Esophagus squamous epithelium (tissue), 4 donors: ENCODE measurements at regions not wholly inside any gene's neighbourhood (a gene's known extent, or its start where the extent isn't known, plus 50 kb on each side); places are given as distances from the start of the nearest gene placed in this dataset.

Source experiments
- POLR2A ChIP-seq, 4 donors: fragments of 450-650 bp; IDR thresholded peaks; one replicate each; pipeline ENCODE4 v1.6.1; 2017; ENCODE audit warnings: antibody characterized with exemption in 4 of 4, mild to moderate bottlenecking in 4 of 4, moderate library complexity in 3 of 4
- TF ChIP-seq, protein P1 (sequence below), 6 experiments: fragments of 450-650 bp in 4 of 6; fragments of 200-600 bp in 2 of 6; sonication (generic) in 2 of 6; IDR thresholded peaks; one replicate each; pipeline ENCODE4 v1.5.1; 2016 to 2019; ENCODE audit warnings: antibody characterized with exemption in 6 of 6, mild to moderate bottlenecking in 4 of 6, moderate library complexity in 4 of 6

DNA sequence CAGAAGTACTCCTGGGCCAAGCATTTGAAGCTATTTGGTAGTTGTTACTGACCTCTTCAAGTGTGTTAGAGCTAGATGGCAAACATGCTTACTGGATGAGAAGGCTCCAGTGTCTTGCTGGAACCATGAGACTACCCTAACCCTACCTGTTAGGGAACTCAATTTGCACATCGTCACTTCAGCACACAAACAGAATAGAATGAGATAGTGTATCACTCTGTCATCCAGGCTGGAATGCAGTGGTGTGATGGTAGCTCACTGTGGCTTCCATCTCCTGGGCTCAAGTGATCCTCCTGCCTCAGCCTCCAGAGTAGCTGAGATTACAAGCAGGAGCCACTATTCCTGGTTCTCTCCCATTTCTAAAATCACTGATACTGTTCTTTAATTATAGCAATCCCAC, 417.0 kb upstream of the ATXN7L3B start:
- TF ChIP-seq, protein P1, sequence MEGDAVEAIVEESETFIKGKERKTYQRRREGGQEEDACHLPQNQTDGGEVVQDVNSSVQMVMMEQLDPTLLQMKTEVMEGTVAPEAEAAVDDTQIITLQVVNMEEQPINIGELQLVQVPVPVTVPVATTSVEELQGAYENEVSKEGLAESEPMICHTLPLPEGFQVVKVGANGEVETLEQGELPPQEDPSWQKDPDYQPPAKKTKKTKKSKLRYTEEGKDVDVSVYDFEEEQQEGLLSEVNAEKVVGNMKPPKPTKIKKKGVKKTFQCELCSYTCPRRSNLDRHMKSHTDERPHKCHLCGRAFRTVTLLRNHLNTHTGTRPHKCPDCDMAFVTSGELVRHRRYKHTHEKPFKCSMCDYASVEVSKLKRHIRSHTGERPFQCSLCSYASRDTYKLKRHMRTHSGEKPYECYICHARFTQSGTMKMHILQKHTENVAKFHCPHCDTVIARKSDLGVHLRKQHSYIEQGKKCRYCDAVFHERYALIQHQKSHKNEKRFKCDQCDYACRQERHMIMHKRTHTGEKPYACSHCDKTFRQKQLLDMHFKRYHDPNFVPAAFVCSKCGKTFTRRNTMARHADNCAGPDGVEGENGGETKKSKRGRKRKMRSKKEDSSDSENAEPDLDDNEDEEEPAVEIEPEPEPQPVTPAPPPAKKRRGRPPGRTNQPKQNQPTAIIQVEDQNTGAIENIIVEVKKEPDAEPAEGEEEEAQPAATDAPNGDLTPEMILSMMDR (IDR thresholded peaks at IDR 0.05) = no peak
- no peak for TF ChIP-seq POLR2A (IDR thresholded peaks at IDR 0.05)
